ENCODE measurements at regions not wholly inside any gene's neighbourhood (a gene's known extent, or its start where the extent isn't known, plus 50 kb on each side); places are given as distances from the start of the nearest gene placed in this dataset.

DNA sequence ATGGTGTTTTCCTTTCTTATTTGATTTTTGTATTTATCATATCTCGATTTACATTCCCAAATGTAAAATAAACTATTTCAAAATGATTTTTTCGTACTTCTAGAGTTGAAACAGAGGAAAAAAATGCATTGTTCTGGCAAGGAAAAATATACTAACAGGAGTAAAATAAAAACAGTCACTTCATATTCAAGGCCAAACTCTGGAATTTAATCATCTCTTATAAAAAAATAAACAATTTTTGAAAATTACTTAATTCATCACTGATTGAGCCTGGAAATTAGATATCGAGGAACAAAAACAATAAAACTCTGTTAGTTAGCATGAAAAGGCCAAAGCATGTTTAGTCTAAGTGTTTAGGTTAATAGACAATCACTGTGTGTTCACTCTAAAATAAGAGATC, 61.1 kb upstream of the PALM2AKAP2 start:
- Histone ChIP-seq H4K8ac (ENCODE audit: extremely low read depth, insufficient read depth, low read length) (no peak overlapping the region), H3K27ac (ENCODE audit: low read depth, low read length) (no peak overlapping the region), H3K4ac (replicated peaks; ENCODE audit: insufficient read length, low read depth, low read length) (no peak overlapping the region), H3K4me1 (replicated peaks in 1 of 4; ENCODE audit: control insufficient read depth in 3 of 4, insufficient read depth in 4 of 4, low read length in 3 of 4) (no peaks in the 10 kb centered on the region), H2AK5ac (ENCODE audit: low read depth, low read length) (no peak overlapping the region), H3K9me3 (ENCODE audit: insufficient read depth in 2 of 2, low read depth in 1 of 2, low read length in 1 of 2) (no peaks in the 10 kb centered on the region), H4K5ac (ENCODE audit: insufficient read length, low read depth, low read length) (no peak overlapping the region), H3K27me3 (replicated peaks in 1 of 4; ENCODE audit: control insufficient read depth in 3 of 4, extremely low read depth in 1 of 4, insufficient read depth in 3 of 4, low read length in 3 of 4) (no peaks in the 10 kb centered on the region), H4K91ac (replicated peaks; ENCODE audit: insufficient read length, low read length) (no peak overlapping the region), H4K20me1 (replicated peaks in 1 of 2; ENCODE audit: control insufficient read depth in 1 of 2, insufficient read depth in 2 of 2, low read length in 2 of 2) (no peaks in the 10 kb centered on the region), H3K9ac (replicated peaks in 1 of 4; ENCODE audit: extremely low read depth in 1 of 4, low read depth in 3 of 4, low read length in 3 of 4) (no peak overlapping the region), H2BK12ac (ENCODE audit: low read depth, low read length) (no peak overlapping the region), H3K4me3 (ENCODE audit: extremely low read depth in 1 of 4, insufficient read depth in 2 of 4, low read depth in 3 of 4, low read length in 4 of 4) (no peak overlapping the region), H2BK15ac (ENCODE audit: low read length) (no peak overlapping the region), H3K4me2 (ENCODE audit: insufficient read depth in 1 of 2, low read depth in 2 of 2, low read length in 2 of 2) (no peak overlapping the region), H3K79me2 (ENCODE audit: control insufficient read depth in 1 of 2, insufficient read depth in 2 of 2, low read length in 2 of 2) (no peaks in the 10 kb centered on the region; a peak in 1 of 4 replicates), H3K23me2 (ENCODE audit: low read depth, low read length) (no peaks in the 10 kb centered on the region), H3K56ac (replicated peaks; ENCODE audit: insufficient read length, low read depth, low read length) (no peak overlapping the region), H2BK5ac (ENCODE audit: low read depth, low read length) (no peak overlapping the region), H2BK20ac (ENCODE audit: low read length) (no peak overlapping the region), H3K14ac (ENCODE audit: insufficient read length) (no peak overlapping the region), H3K18ac (ENCODE audit: extremely low read depth, low read length) (no peak overlapping the region), H3K79me1 (ENCODE audit: low read depth, low read length) (no peaks in the 10 kb centered on the region), H2BK120ac (replicated peaks; ENCODE audit: low read depth, low read length) (no peak overlapping the region), H3K36me3 (ENCODE audit: control insufficient read depth in 2 of 4, insufficient read depth in 4 of 4, low read length in 3 of 4) (no peaks in the 10 kb centered on the region), H2AFZ (ENCODE audit: low read length) (no peak overlapping the region), H3K23ac (ENCODE audit: insufficient read length) (no peak overlapping the region)
- FAIRE-seq (no peak), DNase-seq (ENCODE audit: low read depth in 1 of 2, low spot score in 2 of 2) (no peak)
- TF ChIP-seq CTBP2 (IDR thresholded peaks at IDR 0.05; ENCODE audit: borderline replicate concordance, insufficient read depth, insufficient read length, low read length), result no peak
- ChIA-PET POLR2A (ENCODE audit: partially characterized antibody) (no interaction called here), CTCF (ENCODE audit: partially characterized antibody) (no interaction called here)
- WGBS, 2 experiments (ENCODE audit: extremely low coverage in 1 of 2, insufficient coverage in 1 of 2, insufficient read length in 1 of 2, insufficient replicate concordance in 2 of 2, low coverage in 1 of 2, low lambda C conversion rate in 2 of 2, missing lambda C conversion rate in 1 of 2), result 87% methylated on average over 3 of the region's 3 CpGs; no CpG with 5 or more reads in 1 of the 2 experiments
